Esophagus squamous epithelium (tissue), 4 donors: ENCODE measurements at regions not wholly inside any gene's neighbourhood (a gene's known extent, or its start where the extent isn't known, plus 50 kb on each side); places are given as distances from the start of the nearest gene placed in this dataset.

ENCODE experiments used
- CTCF ChIP-seq, 6 experiments: fragments of 450-650 bp in 4 of 6; fragments of 200-600 bp in 2 of 6; sonication (generic) in 2 of 6; IDR thresholded peaks; one replicate each; pipeline ENCODE4 v1.5.1; 2016 to 2019; ENCODE audit warnings: antibody characterized with exemption in 6 of 6, mild to moderate bottlenecking in 4 of 6, moderate library complexity in 4 of 6
- POLR2A ChIP-seq, 4 donors: fragments of 450-650 bp; IDR thresholded peaks; one replicate each; pipeline ENCODE4 v1.6.1; 2017; ENCODE audit warnings: antibody characterized with exemption in 4 of 4, mild to moderate bottlenecking in 4 of 4, moderate library complexity in 3 of 4

GRCh38 chr13:76600081-76600480 lies 286.1 kb downstream of the KCTD12 start:
- TF ChIP-seq POLR2A (IDR thresholded peaks at IDR 0.05): no peak
- no peak for TF ChIP-seq CTCF (IDR thresholded peaks at IDR 0.05)
